ENCODE measurements at regions not wholly inside any gene's neighbourhood (a gene's known extent, or its start where the extent isn't known, plus 50 kb on each side); places are given as distances from the start of the nearest gene placed in this dataset.

- no peak overlapping the region for H3K4me3 ChIP-seq
Observed at GRCh38 chr7:80379034-80379982, 132.6 kb downstream of the GNAT3 start.

DNA sequence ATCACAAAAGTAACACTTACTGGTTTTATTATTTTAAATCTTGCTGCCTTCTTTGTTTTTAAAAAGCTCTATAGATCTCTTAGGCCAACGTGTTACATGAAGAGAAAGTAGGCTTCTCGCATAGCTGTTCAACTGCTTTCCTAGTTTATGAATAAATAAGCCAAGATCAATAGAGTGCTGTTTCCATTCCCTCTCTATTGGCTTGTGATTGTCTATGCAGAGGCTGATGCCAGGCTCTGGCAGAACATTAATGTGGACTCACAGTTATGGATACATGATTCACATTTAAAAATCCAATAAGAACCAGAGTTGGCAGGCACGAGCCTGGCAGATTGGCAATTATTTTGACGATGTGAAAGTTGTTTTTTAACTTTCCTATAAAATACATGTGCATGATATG, 137.5 kb downstream of the GNAT3 start:
- DNase-seq (ENCODE audit: low read depth, low spot score), result no peak
- H3K4me3 ChIP-seq, result no peak overlapping the region
- no peak overlapping the region for H3K27ac ChIP-seq
- no peak overlapping the region for H3K9ac ChIP-seq (ENCODE audit: insufficient read length)
- no peaks in the 10 kb centered on the region for H3K36me3 ChIP-seq (ENCODE audit: insufficient read depth, low read length)
- no peaks in the 10 kb centered on the region for H3K9me3 ChIP-seq (ENCODE audit: low read depth, low read length)
- no peak for TF ChIP-seq POLR2AphosphoS5 (IDR thresholded peaks at IDR 0.05; ENCODE audit: borderline replicate concordance, low read depth, low read length)
- no peak for TF ChIP-seq EZH2 (IDR thresholded peaks at IDR 0.05)
- TF ChIP-seq FOXP2 (optimal IDR thresholded peaks at IDR 0.05; ENCODE audit: control extremely low read depth, extremely low read length, insufficient read depth), result no peak

More at GRCh38 chr7:80379034-80379982, 132.6 kb downstream of the GNAT3 start:
- Histone ChIP-seq H3K9me3 (ENCODE audit: low read depth, low read length) (no peaks in the 10 kb centered on the region), H3K27ac (peak overlapping the region; percentile 26; the same call in 1 of the 2 replicates), H3K36me3 (ENCODE audit: insufficient read depth, low read length) (no peaks in the 10 kb centered on the region), H3K9ac (ENCODE audit: insufficient read length) (no peak overlapping the region)
- DNase-seq (ENCODE audit: low read depth, low spot score), result no peak
- TF ChIP-seq EZH2 (IDR thresholded peaks at IDR 0.05), result no peak
- no peak for TF ChIP-seq FOXP2 (optimal IDR thresholded peaks at IDR 0.05; ENCODE audit: control extremely low read depth, extremely low read length, insufficient read depth)
- TF ChIP-seq POLR2AphosphoS5 (IDR thresholded peaks at IDR 0.05; ENCODE audit: borderline replicate concordance, low read depth, low read length), result no peak

GRCh38 chr7:80373429-80374032, 138.3 kb downstream of the GNAT3 start:
- H3K36me3 ChIP-seq (ENCODE audit: insufficient read depth, low read length), result no peaks in the 10 kb centered on the region
- TF ChIP-seq FOXP2 (optimal IDR thresholded peaks at IDR 0.05; ENCODE audit: control extremely low read depth, extremely low read length, insufficient read depth) (no peak), EZH2 (IDR thresholded peaks at IDR 0.05) (no peak), POLR2AphosphoS5 (IDR thresholded peaks at IDR 0.05; ENCODE audit: borderline replicate concordance, low read depth, low read length) (no peak)
- H3K9ac ChIP-seq (ENCODE audit: insufficient read length), result no peak overlapping the region
- no peaks in the 10 kb centered on the region for H3K9me3 ChIP-seq (ENCODE audit: low read depth, low read length)
- no peak for DNase-seq (ENCODE audit: low read depth, low spot score)
- no peak overlapping the region for H3K4me3 ChIP-seq
- H3K27ac ChIP-seq, result no peak overlapping the region

DNA sequence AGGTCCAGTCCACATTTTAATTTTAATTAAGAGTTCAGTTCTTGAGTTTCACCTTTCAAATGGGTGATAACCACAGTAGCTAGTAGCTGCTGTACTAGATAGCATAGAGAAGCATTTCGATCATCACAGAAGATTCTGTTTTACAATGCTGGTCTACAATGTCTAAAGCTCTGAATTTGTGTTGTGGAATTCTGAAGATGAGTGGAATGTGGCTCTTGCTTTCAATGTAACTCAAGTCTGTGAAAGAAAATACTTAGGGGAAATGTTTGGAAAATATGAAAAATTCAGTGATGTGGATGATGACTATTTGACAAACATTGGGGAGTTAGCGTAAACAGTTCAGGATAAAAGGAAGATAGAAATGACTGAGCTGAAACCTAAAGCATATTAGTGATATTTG, 139.4 kb downstream of the GNAT3 start:
- H3K36me3 ChIP-seq (ENCODE audit: insufficient read depth, low read length), result no peaks in the 10 kb centered on the region
- no peaks in the 10 kb centered on the region for H3K9me3 ChIP-seq (ENCODE audit: low read depth, low read length)
- H3K9ac ChIP-seq (ENCODE audit: insufficient read length), result no peak overlapping the region
- H3K27ac ChIP-seq, result no peak overlapping the region
- TF ChIP-seq POLR2AphosphoS5 (IDR thresholded peaks at IDR 0.05; ENCODE audit: borderline replicate concordance, low read depth, low read length) (no peak), EZH2 (IDR thresholded peaks at IDR 0.05) (no peak), FOXP2 (optimal IDR thresholded peaks at IDR 0.05; ENCODE audit: control extremely low read depth, extremely low read length, insufficient read depth) (no peak)
- H3K4me3 ChIP-seq, result no peak overlapping the region
- DNase-seq (ENCODE audit: low read depth, low spot score), result no peak

DNA sequence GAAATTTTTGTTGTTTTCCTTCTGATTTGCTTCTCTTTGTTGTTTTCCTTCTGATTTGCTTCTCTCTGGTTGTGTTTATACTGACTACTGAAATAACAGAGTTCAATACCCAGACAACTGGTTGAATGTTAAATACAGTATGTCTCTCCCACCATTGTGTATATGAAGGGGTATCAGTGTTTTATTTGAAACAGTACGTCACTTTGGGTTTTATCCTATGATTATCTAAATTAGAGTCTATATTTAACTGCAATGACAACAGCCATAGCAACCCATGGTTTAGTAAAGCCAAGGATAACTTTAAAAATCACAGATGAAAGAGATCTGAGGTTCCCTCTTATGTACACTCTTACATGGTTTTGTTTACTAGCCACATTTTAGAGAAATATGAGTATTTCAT, 141.3 kb downstream of the GNAT3 start:
- DNase-seq (ENCODE audit: low read depth, low spot score), result no peak

GRCh38 chr7:80369321-80369720, 142.5 kb downstream of the GNAT3 start:
- Histone ChIP-seq H3K27ac (no peak overlapping the region), H3K36me3 (ENCODE audit: insufficient read depth, low read length) (no peaks in the 10 kb centered on the region; the same call in 1 of the 2 replicates), H3K4me3 (no peak overlapping the region), H3K9me3 (ENCODE audit: low read depth, low read length) (no peaks in the 10 kb centered on the region; the same call in 1 of the 2 replicates), H3K9ac (ENCODE audit: insufficient read length) (no peak overlapping the region)
- TF ChIP-seq FOXP2 (optimal IDR thresholded peaks at IDR 0.05; ENCODE audit: control extremely low read depth, extremely low read length, insufficient read depth) (no peak), EZH2 (IDR thresholded peaks at IDR 0.05) (no peak), POLR2AphosphoS5 (IDR thresholded peaks at IDR 0.05; ENCODE audit: borderline replicate concordance, low read depth, low read length) (no peak)
- DNase-seq (ENCODE audit: low read depth, low spot score), result no peak

More for the DNA sequence above, 141.3 kb downstream of the GNAT3 start:
- H3K27ac ChIP-seq, result no peak overlapping the region
- TF ChIP-seq POLR2AphosphoS5 (IDR thresholded peaks at IDR 0.05; ENCODE audit: borderline replicate concordance, low read depth, low read length) (no peak), FOXP2 (optimal IDR thresholded peaks at IDR 0.05; ENCODE audit: control extremely low read depth, extremely low read length, insufficient read depth) (no peak), EZH2 (IDR thresholded peaks at IDR 0.05) (no peak)
- H3K9me3 ChIP-seq (ENCODE audit: low read depth, low read length), result no peaks in the 10 kb centered on the region; the same call in 1 of the 2 replicates
- no peak overlapping the region for H3K4me3 ChIP-seq
- no peaks in the 10 kb centered on the region for H3K36me3 ChIP-seq (ENCODE audit: insufficient read depth, low read length)
- no peak overlapping the region for H3K9ac ChIP-seq (ENCODE audit: insufficient read length)

DNA sequence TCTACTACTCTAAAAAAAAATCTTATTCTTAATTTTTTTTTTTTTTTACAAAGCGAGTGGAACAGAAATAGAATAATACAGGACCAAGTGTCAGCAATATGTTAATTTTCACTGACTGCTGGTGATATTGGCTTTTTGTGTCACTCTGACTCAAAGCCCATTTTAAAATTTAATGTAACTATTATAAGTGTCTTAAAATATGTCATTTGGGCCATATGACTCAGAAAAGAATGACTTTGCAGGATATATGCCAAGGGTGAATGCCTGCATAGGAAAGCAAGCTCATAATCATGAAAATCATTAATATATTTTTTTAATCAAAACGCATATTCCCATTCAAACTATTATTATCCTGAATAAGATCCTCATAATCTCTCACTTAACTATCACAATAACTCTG, 149.2 kb downstream of the GNAT3 start:
- H3K27ac ChIP-seq, result no peak overlapping the region
- no peak overlapping the region for H3K9ac ChIP-seq (ENCODE audit: insufficient read length)
- no peak overlapping the region for H3K4me3 ChIP-seq
- TF ChIP-seq FOXP2 (optimal IDR thresholded peaks at IDR 0.05; ENCODE audit: control extremely low read depth, extremely low read length, insufficient read depth) (no peak), POLR2AphosphoS5 (IDR thresholded peaks at IDR 0.05; ENCODE audit: borderline replicate concordance, low read depth, low read length) (no peak), EZH2 (IDR thresholded peaks at IDR 0.05) (no peak)
- DNase-seq (ENCODE audit: low read depth, low spot score), result no peak
- H3K9me3 ChIP-seq (ENCODE audit: low read depth, low read length), result no peaks in the 10 kb centered on the region; the same call in 1 of the 2 replicates
- H3K36me3 ChIP-seq (ENCODE audit: insufficient read depth, low read length), result no peaks in the 10 kb centered on the region; the same call in 1 of the 2 replicates

DNA sequence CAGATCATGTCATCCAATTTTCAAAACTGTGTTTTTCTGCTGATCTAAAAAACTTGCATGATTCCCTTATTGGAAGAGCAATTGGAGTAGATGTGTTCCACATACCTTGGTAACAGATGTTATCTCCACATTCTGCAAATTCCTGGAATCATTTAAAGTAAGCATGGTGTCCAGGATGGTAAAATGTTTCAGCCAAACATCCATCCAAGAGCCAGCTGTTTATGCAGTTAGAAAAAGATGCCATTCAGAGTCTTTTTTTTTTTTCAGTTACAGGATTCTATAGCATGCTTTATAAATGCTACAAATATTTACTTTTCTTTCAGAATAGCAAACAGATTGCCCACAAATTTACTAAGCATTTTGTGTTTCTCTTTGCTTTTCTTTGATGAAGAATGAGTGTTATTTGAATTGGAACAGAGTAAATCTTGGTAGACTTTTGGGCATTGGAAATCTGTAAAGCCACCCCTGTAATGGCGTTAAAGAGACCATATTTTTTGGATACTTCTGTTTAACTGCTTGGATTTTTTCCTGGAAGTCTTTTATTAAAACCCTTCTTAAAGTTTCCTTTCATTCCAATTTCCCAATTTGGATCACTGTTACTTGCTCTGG, 149.8 kb downstream of the GNAT3 start:
- Histone ChIP-seq H3K9ac (ENCODE audit: insufficient read length) (no peak overlapping the region), H3K27ac (no peak overlapping the region), H3K4me3 (no peak overlapping the region), H3K36me3 (ENCODE audit: insufficient read depth, low read length) (no peaks in the 10 kb centered on the region; the same call in 1 of the 2 replicates), H3K9me3 (ENCODE audit: low read depth, low read length) (no peaks in the 10 kb centered on the region; the same call in 1 of the 2 replicates)
- DNase-seq (ENCODE audit: low read depth, low spot score), result no peak
- TF ChIP-seq FOXP2 (optimal IDR thresholded peaks at IDR 0.05; ENCODE audit: control extremely low read depth, extremely low read length, insufficient read depth), result no peak
- TF ChIP-seq POLR2AphosphoS5 (IDR thresholded peaks at IDR 0.05; ENCODE audit: borderline replicate concordance, low read depth, low read length), result no peak
- no peak for TF ChIP-seq EZH2 (IDR thresholded peaks at IDR 0.05)
